ENCODE measurements at regions not wholly inside any gene's neighbourhood (a gene's known extent, or its start where the extent isn't known, plus 50 kb on each side); places are given as distances from the start of the nearest gene placed in this dataset.

DNA sequence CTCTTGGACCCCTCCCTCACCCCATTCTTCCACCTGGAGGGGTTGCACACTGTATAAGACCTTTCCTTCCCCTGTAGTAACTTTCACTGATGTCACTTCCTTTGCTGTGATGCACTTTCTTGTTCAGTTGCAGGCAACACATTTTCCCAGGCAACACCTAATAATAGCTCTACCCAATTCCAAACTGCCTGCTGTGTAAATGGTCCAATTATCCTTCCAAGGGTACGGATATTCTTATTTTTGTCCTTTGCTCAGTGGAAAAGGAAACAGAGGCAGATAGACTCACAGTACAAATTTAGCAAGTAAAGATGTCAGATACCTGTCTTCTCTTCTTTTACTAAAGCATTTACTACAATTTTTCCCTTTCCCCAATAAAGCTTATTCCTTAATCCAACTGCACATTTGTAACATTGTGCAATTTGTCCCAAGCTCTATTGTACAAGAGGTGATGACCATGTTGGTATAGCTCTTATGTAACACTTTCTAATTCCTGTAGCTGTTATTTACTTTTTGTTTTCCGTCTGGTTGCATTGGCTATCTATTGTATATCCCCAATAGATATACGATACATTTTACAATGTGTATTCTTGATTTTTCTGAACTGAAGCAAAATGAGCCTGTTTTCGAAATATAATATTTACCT lies 69.1 kb upstream of the NPFFR2 start:
- intact Hi-C loops (cut with DNase I) = no loop called here
- no peaks in the 10 kb centered on the region for H3K4me1 ChIP-seq
- no peaks in the 10 kb centered on the region for H3K27me3 ChIP-seq
- H3K9me3 ChIP-seq = peaks cover 0 to 2% (median 0%) of the 10 kb centered on the region in 12 donors
- no peak overlapping the region for H3K27ac ChIP-seq
- DNase-seq = no peak
- WGBS, 4 donors = 79 to 84% (median 82%) methylated on average over 4 of the region's 4 CpGs
- ATAC-seq = no peak
- H3K36me3 ChIP-seq = no peaks in the 10 kb centered on the region
- TF ChIP-seq, protein P1, sequence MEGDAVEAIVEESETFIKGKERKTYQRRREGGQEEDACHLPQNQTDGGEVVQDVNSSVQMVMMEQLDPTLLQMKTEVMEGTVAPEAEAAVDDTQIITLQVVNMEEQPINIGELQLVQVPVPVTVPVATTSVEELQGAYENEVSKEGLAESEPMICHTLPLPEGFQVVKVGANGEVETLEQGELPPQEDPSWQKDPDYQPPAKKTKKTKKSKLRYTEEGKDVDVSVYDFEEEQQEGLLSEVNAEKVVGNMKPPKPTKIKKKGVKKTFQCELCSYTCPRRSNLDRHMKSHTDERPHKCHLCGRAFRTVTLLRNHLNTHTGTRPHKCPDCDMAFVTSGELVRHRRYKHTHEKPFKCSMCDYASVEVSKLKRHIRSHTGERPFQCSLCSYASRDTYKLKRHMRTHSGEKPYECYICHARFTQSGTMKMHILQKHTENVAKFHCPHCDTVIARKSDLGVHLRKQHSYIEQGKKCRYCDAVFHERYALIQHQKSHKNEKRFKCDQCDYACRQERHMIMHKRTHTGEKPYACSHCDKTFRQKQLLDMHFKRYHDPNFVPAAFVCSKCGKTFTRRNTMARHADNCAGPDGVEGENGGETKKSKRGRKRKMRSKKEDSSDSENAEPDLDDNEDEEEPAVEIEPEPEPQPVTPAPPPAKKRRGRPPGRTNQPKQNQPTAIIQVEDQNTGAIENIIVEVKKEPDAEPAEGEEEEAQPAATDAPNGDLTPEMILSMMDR (IDR thresholded peaks at IDR 0.05) = no peak
- no peak for TF ChIP-seq POLR2A (IDR thresholded peaks at IDR 0.05)
- no peak overlapping the region for H3K4me3 ChIP-seq

DNA sequence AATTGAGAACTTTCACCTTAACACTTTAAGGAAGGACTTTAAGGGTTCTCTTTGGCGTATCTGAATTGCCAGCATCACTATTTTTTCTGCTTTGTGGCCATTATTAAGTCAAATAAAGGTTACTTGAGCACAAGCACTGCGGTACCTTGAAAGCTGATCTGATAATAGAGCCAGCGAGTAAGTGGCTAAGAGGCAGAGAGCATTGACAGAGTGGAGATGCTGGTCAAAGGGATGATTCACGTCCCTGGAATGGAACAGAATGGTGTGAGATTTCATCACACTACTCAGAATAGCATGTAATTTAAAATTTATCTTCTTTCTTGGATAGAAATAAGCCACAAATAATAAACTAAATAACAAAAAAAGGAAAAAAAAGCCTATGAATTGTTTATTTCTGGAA lies 57.1 kb upstream of the NPFFR2 start:
- H3K9me3 ChIP-seq = peaks cover 0 to 6% (median 0%) of the 10 kb centered on the region in 12 donors
- intact Hi-C loops (cut with DNase I) = no loop called here
- TF ChIP-seq, protein P1 (IDR thresholded peaks at IDR 0.05) = no peak
- TF ChIP-seq POLR2A (IDR thresholded peaks at IDR 0.05) = no peak
- H3K36me3 ChIP-seq = no peaks in the 10 kb centered on the region
- no peak overlapping the region for H3K4me3 ChIP-seq
- DNase-seq = no peak
- 52 to 61% (median 56%) methylated on average over 4 of the region's 4 CpGs for WGBS, 4 donors
- H3K27ac ChIP-seq = no peak overlapping the region
- H3K4me1 ChIP-seq = no peaks in the 10 kb centered on the region
- ATAC-seq = no peak
- no peaks in the 10 kb centered on the region for H3K27me3 ChIP-seq

DNA sequence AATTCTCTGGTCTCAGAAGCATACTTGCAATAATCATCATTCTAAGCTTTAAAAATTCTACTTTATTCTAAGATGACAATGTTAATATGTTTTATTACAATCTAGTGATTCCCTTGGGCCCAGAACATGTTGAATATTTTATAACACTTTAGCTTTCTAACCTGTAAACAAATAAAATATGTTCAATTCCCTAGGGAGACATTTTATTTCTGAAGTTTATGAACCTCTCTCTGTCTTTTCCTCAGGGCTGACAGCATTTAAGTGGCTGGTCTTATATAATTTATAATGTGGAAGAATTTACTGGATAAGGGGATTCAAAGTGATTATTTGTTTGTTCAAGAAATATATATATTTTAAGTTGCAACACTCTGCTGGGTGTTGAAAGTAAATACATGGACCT lies 55.3 kb upstream of the NPFFR2 start:
- TF ChIP-seq, protein P1 (IDR thresholded peaks at IDR 0.05) = no peak
- no peak for TF ChIP-seq POLR2A (IDR thresholded peaks at IDR 0.05)
- ATAC-seq (no peak), DNase-seq (no peak)
- Histone ChIP-seq H3K4me1 (no peaks in the 10 kb centered on the region), H3K4me3 (no peak overlapping the region), H3K36me3 (no peaks in the 10 kb centered on the region), H3K9me3 (peaks cover 0 to 10% (median 0%) of the 10 kb centered on the region in 12 donors), H3K27ac (no peak overlapping the region), H3K27me3 (no peaks in the 10 kb centered on the region)
- intact Hi-C loops (cut with DNase I) = no loop called here

DNA sequence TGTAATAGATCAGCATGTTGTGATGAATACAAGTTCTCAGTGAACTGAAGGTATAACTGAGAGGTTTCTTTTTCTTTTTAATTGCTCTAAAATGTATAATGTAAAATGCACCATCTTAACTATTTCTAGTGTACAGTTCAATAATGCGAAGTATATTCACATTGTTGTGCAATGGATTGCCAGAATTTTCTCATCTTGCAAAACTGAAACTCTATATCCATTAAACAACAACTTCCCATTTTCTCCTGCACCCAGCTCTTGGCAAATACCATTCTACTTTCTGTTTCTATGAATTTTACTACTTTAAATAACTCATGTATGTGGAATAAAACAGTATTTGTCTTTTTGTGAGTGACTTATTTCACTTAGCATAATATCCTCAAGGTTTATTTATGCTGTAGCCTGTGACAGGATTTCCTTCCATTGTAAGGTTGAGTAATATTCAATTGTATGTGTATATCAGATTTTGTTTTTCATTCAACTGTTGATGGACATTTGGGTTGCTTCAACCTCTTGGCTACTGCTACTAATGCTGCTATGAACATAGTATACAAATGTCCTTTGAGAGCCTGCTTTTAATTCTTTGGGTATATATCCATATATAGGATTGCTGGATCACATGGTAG lies 53.5 kb upstream of the NPFFR2 start:
- H3K9me3 ChIP-seq = peaks cover 0 to 10% (median 0%) of the 10 kb centered on the region in 12 donors
- DNase-seq (no peak), ATAC-seq (no peak)
- H3K36me3 ChIP-seq = no peaks in the 10 kb centered on the region
- intact Hi-C loops (cut with DNase I) = no loop called here
- TF ChIP-seq POLR2A (IDR thresholded peaks at IDR 0.05) = no peak
- TF ChIP-seq, protein P1 (IDR thresholded peaks at IDR 0.05) = no peak
- H3K27ac ChIP-seq = no peak overlapping the region
- 77 to 83% (median 81%) methylated on average over 1 of the region's 1 CpG for WGBS, 4 donors
- H3K4me1 ChIP-seq = no peaks in the 10 kb centered on the region
- no peak overlapping the region for H3K4me3 ChIP-seq
- H3K27me3 ChIP-seq = no peaks in the 10 kb centered on the region

Data from heart left ventricle (tissue), 16 donors.